ENCODE measurements at regions not wholly inside any gene's neighbourhood (a gene's known extent, or its start where the extent isn't known, plus 50 kb on each side); places are given as distances from the start of the nearest gene placed in this dataset.

- no peak overlapping the region for H3K4me3 ChIP-seq (replicated peaks; ENCODE audit: low read depth, low read length)
- no peaks in the 10 kb centered on the region for H3K27me3 ChIP-seq (replicated peaks; ENCODE audit: control insufficient read depth, insufficient read depth, low read length)
- DNase-seq (ENCODE audit: extremely low read depth, insufficient read length): no peak
- no peaks in the 10 kb centered on the region for H3K36me3 ChIP-seq (ENCODE audit: control insufficient read depth, insufficient read depth, low read length)
- TF ChIP-seq, protein P1, sequence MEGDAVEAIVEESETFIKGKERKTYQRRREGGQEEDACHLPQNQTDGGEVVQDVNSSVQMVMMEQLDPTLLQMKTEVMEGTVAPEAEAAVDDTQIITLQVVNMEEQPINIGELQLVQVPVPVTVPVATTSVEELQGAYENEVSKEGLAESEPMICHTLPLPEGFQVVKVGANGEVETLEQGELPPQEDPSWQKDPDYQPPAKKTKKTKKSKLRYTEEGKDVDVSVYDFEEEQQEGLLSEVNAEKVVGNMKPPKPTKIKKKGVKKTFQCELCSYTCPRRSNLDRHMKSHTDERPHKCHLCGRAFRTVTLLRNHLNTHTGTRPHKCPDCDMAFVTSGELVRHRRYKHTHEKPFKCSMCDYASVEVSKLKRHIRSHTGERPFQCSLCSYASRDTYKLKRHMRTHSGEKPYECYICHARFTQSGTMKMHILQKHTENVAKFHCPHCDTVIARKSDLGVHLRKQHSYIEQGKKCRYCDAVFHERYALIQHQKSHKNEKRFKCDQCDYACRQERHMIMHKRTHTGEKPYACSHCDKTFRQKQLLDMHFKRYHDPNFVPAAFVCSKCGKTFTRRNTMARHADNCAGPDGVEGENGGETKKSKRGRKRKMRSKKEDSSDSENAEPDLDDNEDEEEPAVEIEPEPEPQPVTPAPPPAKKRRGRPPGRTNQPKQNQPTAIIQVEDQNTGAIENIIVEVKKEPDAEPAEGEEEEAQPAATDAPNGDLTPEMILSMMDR (IDR thresholded peaks at IDR 0.05; ENCODE audit: insufficient read depth, low read length, poor library complexity, severe bottlenecking): no peak
Observed at GRCh38 chr2:71791061-71791450, 337.7 kb downstream of the DYSF start.

- Histone ChIP-seq H3K36me3 (ENCODE audit: control insufficient read depth, insufficient read depth, low read length) (no peaks in the 10 kb centered on the region), H3K4me3 (replicated peaks; ENCODE audit: low read depth, low read length) (no peak overlapping the region), H3K27me3 (replicated peaks; ENCODE audit: control insufficient read depth, insufficient read depth, low read length) (no peaks in the 10 kb centered on the region)
- no peak for DNase-seq (ENCODE audit: extremely low read depth, insufficient read length)
- TF ChIP-seq, protein P1 (IDR thresholded peaks at IDR 0.05; ENCODE audit: insufficient read depth, low read length, poor library complexity, severe bottlenecking): no peak
Observed at GRCh38 chr2:71790226-71791060, 337.1 kb downstream of the DYSF start.

GRCh38 chr2:71789556-71790204, 336.3 kb downstream of the DYSF start:
- Histone ChIP-seq H3K27me3 (replicated peaks; ENCODE audit: control insufficient read depth, insufficient read depth, low read length) (no peaks in the 10 kb centered on the region), H3K4me3 (replicated peaks; ENCODE audit: low read depth, low read length) (no peak overlapping the region), H3K36me3 (ENCODE audit: control insufficient read depth, insufficient read depth, low read length) (no peaks in the 10 kb centered on the region)
- TF ChIP-seq, protein P1 (IDR thresholded peaks at IDR 0.05; ENCODE audit: insufficient read depth, low read length, poor library complexity, severe bottlenecking): no peak
- no peak for DNase-seq (ENCODE audit: extremely low read depth, insufficient read length)

- DNase-seq (ENCODE audit: extremely low read depth, insufficient read length): no peak
- H3K36me3 ChIP-seq (ENCODE audit: control insufficient read depth, insufficient read depth, low read length): no peaks in the 10 kb centered on the region
- H3K27me3 ChIP-seq (replicated peaks; ENCODE audit: control insufficient read depth, insufficient read depth, low read length): no peaks in the 10 kb centered on the region
- TF ChIP-seq, protein P1 (IDR thresholded peaks at IDR 0.05; ENCODE audit: insufficient read depth, low read length, poor library complexity, severe bottlenecking): no peak
- H3K4me3 ChIP-seq (replicated peaks; ENCODE audit: low read depth, low read length): no peak overlapping the region
Observed at GRCh38 chr2:71788601-71789240, 335.4 kb downstream of the DYSF start.

DNA sequence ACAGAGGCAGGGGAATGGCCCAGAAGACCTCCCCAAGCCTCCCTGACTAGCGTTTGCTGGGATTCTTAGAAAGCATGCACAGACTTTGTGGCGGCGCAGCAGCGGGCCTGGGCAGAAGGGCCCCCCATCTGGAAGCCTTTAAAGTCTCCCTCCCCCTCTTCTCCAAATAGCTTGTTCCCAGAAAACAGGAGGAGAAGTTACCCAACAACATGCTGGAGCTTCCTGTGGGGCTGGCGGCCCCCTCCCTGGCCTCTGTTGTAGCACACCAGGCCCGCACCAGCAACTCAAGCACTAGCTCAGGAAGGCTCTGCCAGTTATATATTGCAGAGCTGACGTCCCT, 334.8 kb downstream of the DYSF start:
- TF ChIP-seq, protein P1 (IDR thresholded peaks at IDR 0.05; ENCODE audit: insufficient read depth, low read length, poor library complexity, severe bottlenecking): no peak
- Histone ChIP-seq H3K27me3 (replicated peaks; ENCODE audit: control insufficient read depth, insufficient read depth, low read length) (no peaks in the 10 kb centered on the region), H3K4me3 (replicated peaks; ENCODE audit: low read depth, low read length) (no peak overlapping the region), H3K36me3 (ENCODE audit: control insufficient read depth, insufficient read depth, low read length) (no peaks in the 10 kb centered on the region)
- DNase-seq (ENCODE audit: extremely low read depth, insufficient read length): no peak

Data from GM06990 (cell line).